Esophagus muscularis mucosa (tissue), 4 donors: ENCODE measurements at regions not wholly inside any gene's neighbourhood (a gene's known extent, or its start where the extent isn't known, plus 50 kb on each side); places are given as distances from the start of the nearest gene placed in this dataset.

Experiments
- DNase-seq: peaks from one replicate; pipeline ENCODE4 v3.0.0-alpha.2; 2017; ENCODE audit errors: extremely low spot score
- H3K27ac ChIP-seq, 4 donors: fragments of 200-600 bp; sonication (generic); replicated peaks in 1 of 4; 1 replicate in 3 of 4; 2 replicates in 1 of 4; pipeline ENCODE4 v1.5.1; 2016 to 2019; ENCODE audit warnings: mild to moderate bottlenecking in 1 of 4
- H3K27me3 ChIP-seq, 4 donors: fragments of 200-600 bp; sonication (generic); one replicate each; pipeline versions ENCODE4 v1.5.1 to v1.6.0; 2016 to 2019
- H3K36me3 ChIP-seq, 4 donors: fragments of 200-600 bp; sonication (generic); one replicate each; pipeline ENCODE4 v1.5.1; 2016 to 2019
- H3K4me1 ChIP-seq, 4 donors: fragments of 200-600 bp; sonication (generic); one replicate each; pipeline ENCODE4 v1.5.1; 2016 to 2019
- H3K4me3 ChIP-seq, 4 donors: fragments of 200-600 bp; sonication (generic); 1 replicate in 2 of 4; 2 replicates in 2 of 4; pipeline ENCODE4 v1.5.1; 2016 to 2019; ENCODE audit warnings: mild to moderate bottlenecking in 4 of 4, moderate library complexity in 1 of 4
- H3K9me3 ChIP-seq, 4 donors: fragments of 200-600 bp; sonication (generic); 1 replicate in 3 of 4; 2 replicates in 1 of 4; pipeline ENCODE4 v1.5.1; 2016 to 2019
- CTCF ChIP-seq, 3 experiments: fragments of 200-600 bp in 2 of 3; fragments of 450-650 bp in 1 of 3; sonication (generic) in 2 of 3; IDR thresholded peaks; one replicate each; pipeline ENCODE4 v1.5.1; 2017 to 2019; ENCODE audit warnings: antibody characterized with exemption in 3 of 3, mild to moderate bottlenecking in 2 of 3, moderate library complexity in 1 of 3
- EP300 ChIP-seq: sonication (generic); formaldehyde crosslinking; IDR thresholded peaks from one replicate; pipeline ENCODE4 v1.6.1; 2017; ENCODE audit warnings: antibody characterized with exemption
- POLR2A ChIP-seq: fragments of 450-650 bp; IDR thresholded peaks from one replicate; pipeline ENCODE4 v1.6.1; 2017; ENCODE audit warnings: antibody characterized with exemption, moderate library complexity, mild to moderate bottlenecking, low read depth
- POLR2AphosphoS5 ChIP-seq, 2 donors: sonication (generic); formaldehyde crosslinking; IDR thresholded peaks; one replicate each; pipeline ENCODE4 v1.6.1; 2017; ENCODE audit warnings: antibody characterized with exemption in 2 of 2
- WGBS: methylation state at CpG from one replicate; pipeline ENCODE4 v1.1.5; 2018; 5-methylcytosine and 5-hydroxymethylcytosine counted together
- intact Hi-C: fragments of 100-400 bp; cut with DNase I; formaldehyde crosslinking; loops from one replicate; pipeline ENCODE4 v1.15.1; 2023

GRCh38 chr1:239856067-239856466, 235.6 kb upstream of the FMN2 start:
- TF ChIP-seq EP300 (no peak), POLR2AphosphoS5 (IDR thresholded peaks at IDR 0.05) (no peak), CTCF (IDR thresholded peaks at IDR 0.05) (no peak), POLR2A (no peak)
- Histone ChIP-seq H3K27me3 (no peaks in the 10 kb centered on the region), H3K4me3 (no peak overlapping the region), H3K9me3 (no peaks in the 10 kb centered on the region), H3K4me1 (no peaks in the 10 kb centered on the region), H3K27ac (no peak overlapping the region), H3K36me3 (no peaks in the 10 kb centered on the region)
- 81% methylated on average over 6 of the region's 6 CpGs for WGBS
- intact Hi-C loops, result no loop called here
- peak; percentile 62 for DNase-seq

GRCh38 chr1:239856924-239857323, 234.8 kb upstream of the FMN2 start:
- peaks cover 0 to 7% (median 0%) of the 10 kb centered on the region in 4 donors for H3K4me1 ChIP-seq
- H3K36me3 ChIP-seq, result no peaks in the 10 kb centered on the region
- no peak for DNase-seq
- no peak overlapping the region for H3K27ac ChIP-seq
- WGBS, result 87% methylated on average over 1 of the region's 1 CpG
- TF ChIP-seq POLR2AphosphoS5 (IDR thresholded peaks at IDR 0.05) (no peak), POLR2A (no peak), CTCF (IDR thresholded peaks at IDR 0.05) (no peak), EP300 (no peak)
- H3K27me3 ChIP-seq, result no peaks in the 10 kb centered on the region
- H3K4me3 ChIP-seq, result no peak overlapping the region
- no peaks in the 10 kb centered on the region for H3K9me3 ChIP-seq
- intact Hi-C loops, result no loop called here

GRCh38 chr1:239858057-239858456, 233.6 kb upstream of the FMN2 start:
- intact Hi-C loops, result no loop called here
- Histone ChIP-seq H3K36me3 (no peaks in the 10 kb centered on the region), H3K4me1 (peaks cover 0 to 8% (median 0%) of the 10 kb centered on the region in 4 donors), H3K27me3 (no peaks in the 10 kb centered on the region), H3K9me3 (no peaks in the 10 kb centered on the region), H3K4me3 (no peak overlapping the region), H3K27ac (no peak overlapping the region)
- WGBS, result 66% methylated on average over 4 of the region's 4 CpGs
- TF ChIP-seq CTCF (IDR thresholded peaks at IDR 0.05) (no peak), POLR2A (no peak), EP300 (no peak), POLR2AphosphoS5 (IDR thresholded peaks at IDR 0.05) (no peak)
- DNase-seq, result no peak

- no peak for TF ChIP-seq EP300
- TF ChIP-seq POLR2AphosphoS5 (IDR thresholded peaks at IDR 0.05), result no peak
- no peak for TF ChIP-seq POLR2A
- no peak for TF ChIP-seq CTCF (IDR thresholded peaks at IDR 0.05)
- Histone ChIP-seq H3K4me3 (no peak overlapping the region), H3K27me3 (no peaks in the 10 kb centered on the region), H3K27ac (no peak overlapping the region), H3K4me1 (peaks cover 0 to 8% (median 0%) of the 10 kb centered on the region in 4 donors), H3K36me3 (no peaks in the 10 kb centered on the region), H3K9me3 (no peaks in the 10 kb centered on the region)
- intact Hi-C loops, result no loop called here
- WGBS, result 93% methylated on average over 5 of the region's 5 CpGs
- no peak for DNase-seq
Measured at GRCh38 chr1:239858529-239858928, 233.2 kb upstream of the FMN2 start.

- Histone ChIP-seq H3K9me3 (no peaks in the 10 kb centered on the region), H3K4me1 (peaks cover 0 to 8% (median 0%) of the 10 kb centered on the region in 4 donors), H3K27ac (no peak overlapping the region), H3K36me3 (no peaks in the 10 kb centered on the region), H3K27me3 (no peaks in the 10 kb centered on the region), H3K4me3 (no peak overlapping the region)
- intact Hi-C loops, result no loop called here
- DNase-seq, result no peak
- TF ChIP-seq POLR2AphosphoS5 (IDR thresholded peaks at IDR 0.05), result no peak
- TF ChIP-seq EP300, result no peak
- TF ChIP-seq POLR2A, result no peak
- TF ChIP-seq CTCF (IDR thresholded peaks at IDR 0.05), result no peak
- WGBS, result 57% methylated on average over 1 of the region's 1 CpG
Measured at GRCh38 chr1:239861985-239862384, 229.7 kb upstream of the FMN2 start.
